H54 (cell line): ENCODE measurements at regions not wholly inside any gene's neighbourhood (a gene's known extent, or its start where the extent isn't known, plus 50 kb on each side); places are given as distances from the start of the nearest gene placed in this dataset.
"Not testable (repeated sequence)": the region's sequence is repeated elsewhere in the genome, so short reads cannot be mapped to it uniquely, and the experiment has no call there.

Experiments
- DNase-seq: peaks from one replicate; pipeline ENCODE4 v3.0.0; 2011; ENCODE audit warnings: low spot score, mixed read lengths; ENCODE audit not compliant: insufficient read length
- FAIRE-seq: peaks from 3 replicates; lab custom pipeline; 2011; peaks lifted over from hg19 to GRCh38; lab: Jason Lieb, UNC
- POLR2A ChIP-seq: IDR thresholded peaks from 2 replicates; pipeline ENCODE4 v1.6.1; 2011; ENCODE audit warnings: low read depth, mild to moderate bottlenecking, low read length

DNA sequence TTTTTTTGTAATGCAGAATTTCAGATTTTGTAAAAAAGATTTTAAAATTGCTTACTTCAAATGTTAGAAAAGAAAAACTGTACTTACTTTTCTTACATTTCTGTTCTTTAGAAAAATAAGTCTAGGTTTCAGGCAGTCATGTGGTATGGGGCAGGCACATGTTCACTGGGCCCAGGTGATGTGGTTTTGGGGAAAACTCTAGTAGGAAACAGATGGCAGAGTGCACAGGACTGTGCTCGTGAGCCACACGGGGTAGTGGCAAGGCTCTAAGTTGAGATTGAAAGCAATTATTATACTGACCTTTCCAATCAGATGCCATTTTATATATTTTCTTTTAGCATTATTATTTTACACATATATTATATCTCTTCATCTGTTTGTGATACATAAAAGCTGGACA lies 1036.9 kb upstream of the TMEFF2 start:
- FAIRE-seq = no peak
- TF ChIP-seq POLR2A = no peak
- DNase-seq = no peak

- TF ChIP-seq POLR2A = no peak
- DNase-seq (no peak), FAIRE-seq (no peak)
Observed at GRCh38 chr2:193228276-193228675, 1033.5 kb upstream of the TMEFF2 start.

DNA sequence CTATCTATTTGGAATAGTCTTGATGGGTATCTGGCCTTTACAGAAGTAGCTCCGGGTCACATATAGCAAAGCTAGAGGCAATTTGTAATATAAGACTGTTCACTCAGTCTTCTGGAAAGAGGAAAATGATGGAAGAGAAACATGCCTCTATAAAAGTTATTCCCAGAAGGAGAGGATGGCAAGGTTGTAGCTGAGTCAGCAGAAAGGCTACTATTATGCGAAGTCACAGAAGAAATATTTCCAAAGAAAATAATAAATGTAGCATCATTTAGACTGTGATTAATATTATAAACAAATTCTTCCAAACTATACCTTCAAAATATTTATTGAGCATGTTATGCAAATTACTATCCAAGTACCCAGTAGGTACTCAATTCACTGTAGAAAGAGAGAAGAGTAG lies 1027.7 kb upstream of the TMEFF2 start:
- FAIRE-seq (no peak), DNase-seq (no peak)
- no peak for TF ChIP-seq POLR2A

DNA sequence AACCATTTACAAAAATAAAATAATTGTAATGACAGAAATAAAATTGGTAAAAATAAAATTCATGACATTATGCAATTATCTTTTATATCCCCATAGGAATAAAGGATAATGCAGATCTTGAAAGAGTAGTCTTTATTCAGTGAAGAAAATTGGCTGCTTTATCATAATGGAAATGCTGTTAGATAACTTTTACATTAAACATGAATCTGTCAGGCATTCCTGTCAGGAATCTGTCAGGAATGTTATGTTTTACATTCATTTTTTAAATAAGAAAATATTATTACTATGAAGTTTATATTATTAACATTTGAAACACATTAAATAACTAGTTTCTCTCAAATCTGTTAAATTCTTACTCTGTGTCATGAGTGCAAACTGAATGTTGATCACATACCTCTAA lies 1024.7 kb upstream of the TMEFF2 start:
- TF ChIP-seq POLR2A = no peak
- DNase-seq (no peak), FAIRE-seq (no peak)

DNA sequence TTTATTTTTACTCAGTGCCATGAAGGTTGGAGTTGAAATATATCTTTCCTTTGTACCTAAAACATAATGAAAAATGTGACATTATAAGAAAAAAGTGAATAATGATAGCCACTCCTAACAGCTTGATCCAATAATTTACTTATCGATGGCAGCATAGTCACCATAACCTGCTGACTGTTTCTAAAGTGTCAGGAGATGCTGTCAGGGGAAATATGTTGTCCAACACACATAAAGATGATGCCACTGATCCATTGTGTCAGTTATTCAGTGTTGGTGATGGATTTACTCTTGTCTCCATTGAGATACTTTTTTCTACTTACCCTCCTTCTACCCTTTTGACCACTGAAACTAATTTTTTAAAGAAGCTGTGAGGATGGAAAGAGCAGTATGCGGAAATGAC lies 1006.9 kb upstream of the TMEFF2 start:
- no peak for TF ChIP-seq POLR2A
- FAIRE-seq = no peak
- DNase-seq = no peak

GRCh38 chr2:193199322-193199721 lies 1004.6 kb upstream of the TMEFF2 start:
- FAIRE-seq (no peak), DNase-seq (no peak)
- no peak for TF ChIP-seq POLR2A

- FAIRE-seq (no peak), DNase-seq (no peak)
- TF ChIP-seq POLR2A = no peak
Observed at GRCh38 chr2:193187816-193188215, 993.1 kb upstream of the TMEFF2 start.

GRCh38 chr2:193170981-193171380 lies 976.2 kb upstream of the TMEFF2 start:
- DNase-seq, FAIRE-seq: not testable (repeated sequence)

DNA sequence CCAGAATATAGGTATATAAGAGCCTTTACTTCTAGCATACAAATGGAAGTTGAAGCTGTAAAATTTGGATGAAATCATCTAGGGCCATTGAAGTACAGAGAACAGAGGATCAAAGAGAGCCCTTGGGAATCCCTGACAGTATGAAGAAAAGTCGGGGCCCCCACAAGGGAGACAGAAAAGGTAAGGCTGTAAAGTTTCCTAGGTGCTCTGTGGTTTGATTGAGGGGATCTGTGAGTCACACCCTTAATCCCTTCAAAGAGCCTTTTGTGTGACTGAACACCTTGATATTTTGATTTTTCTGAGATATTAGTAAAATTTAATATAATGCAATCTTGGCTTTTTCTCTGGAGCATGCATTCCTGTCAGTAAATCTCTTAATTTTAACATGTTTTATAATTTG lies 961.7 kb upstream of the TMEFF2 start:
- FAIRE-seq (no peak), DNase-seq (no peak)
- no peak for TF ChIP-seq POLR2A

DNA sequence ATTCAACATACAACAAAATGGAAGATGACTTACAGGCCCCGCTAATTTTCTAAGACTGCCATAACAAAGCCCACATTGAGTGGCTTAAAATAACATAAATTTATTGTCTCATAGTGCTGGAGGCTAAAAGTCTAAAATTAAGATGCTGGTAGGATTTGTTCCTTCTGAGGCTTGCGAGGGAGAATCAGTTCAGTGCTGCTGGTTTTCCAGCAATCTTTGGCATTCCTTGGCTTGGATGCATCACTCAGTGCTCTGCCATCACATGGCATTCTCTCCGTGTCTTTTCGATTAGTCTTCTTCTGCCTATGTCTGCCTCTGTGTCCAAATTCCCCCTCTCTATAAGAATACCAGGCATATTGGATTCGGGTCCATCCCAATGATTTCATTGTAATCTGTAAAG lies 959.3 kb upstream of the TMEFF2 start:
- FAIRE-seq (no peak), DNase-seq (no peak)
- TF ChIP-seq POLR2A = no peak

DNA sequence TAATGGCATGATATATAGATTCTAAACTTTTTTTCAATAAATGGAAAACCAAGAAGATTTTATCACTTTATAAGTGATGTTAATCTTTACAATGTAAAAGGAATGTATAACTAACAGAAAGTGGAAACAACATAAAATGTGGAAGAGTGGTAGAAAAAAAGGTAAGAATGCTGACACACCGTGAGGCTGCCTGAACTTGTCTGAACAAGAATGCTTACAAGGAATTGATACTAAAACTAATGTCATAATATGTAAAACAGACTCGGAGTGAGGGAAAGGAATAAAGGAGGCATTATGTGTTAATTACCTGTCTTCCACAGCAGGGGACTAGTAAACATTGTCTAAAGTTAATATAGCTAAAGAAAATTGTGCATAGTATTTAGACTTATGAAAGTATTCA lies 958.8 kb upstream of the TMEFF2 start:
- DNase-seq = no peak
- TF ChIP-seq POLR2A = no peak
- no peak for FAIRE-seq

DNA sequence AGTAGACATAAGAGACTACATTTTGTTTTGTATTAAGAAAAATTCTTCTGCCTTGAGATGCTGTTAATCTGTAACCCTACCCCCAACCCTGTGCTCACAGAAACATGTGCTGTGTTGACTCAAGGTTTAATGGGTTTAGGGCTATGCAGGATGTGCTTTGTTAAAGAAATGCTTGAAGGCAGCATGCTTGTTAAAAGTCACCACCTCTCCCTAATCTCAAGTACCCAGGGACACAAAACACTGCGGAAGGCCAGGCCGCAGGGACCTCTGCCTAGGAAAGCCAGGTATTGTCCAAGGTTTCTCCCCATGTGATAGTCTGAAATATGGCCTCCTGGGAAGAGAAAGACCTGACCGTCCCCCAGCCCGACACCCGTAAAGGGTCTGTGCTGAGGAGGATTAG lies 947.7 kb upstream of the TMEFF2 start:
- not testable (repeated sequence) for DNase-seq, FAIRE-seq

GRCh38 chr2:193141998-193142397 lies 947.3 kb upstream of the TMEFF2 start:
- TF ChIP-seq POLR2A = no peak
- FAIRE-seq (no peak), DNase-seq (no peak)

DNA sequence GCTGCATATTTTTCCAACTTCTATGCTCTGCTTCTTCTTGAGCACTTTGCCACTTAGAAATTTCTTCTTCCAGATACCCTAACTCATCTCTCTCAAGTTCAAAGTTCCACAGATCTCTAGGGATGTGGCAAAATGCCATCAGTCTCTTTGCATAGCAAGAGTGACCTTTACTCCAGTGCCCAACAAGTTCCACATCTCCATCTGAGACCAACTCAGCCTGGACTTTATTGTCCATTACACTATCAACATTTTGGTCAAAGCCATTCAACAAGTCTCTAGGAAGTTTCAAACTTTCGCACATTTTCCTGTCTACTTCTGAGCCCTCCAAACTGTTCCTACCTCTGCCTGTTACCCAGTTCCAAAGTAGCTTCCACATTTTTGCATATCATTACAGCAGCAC lies 946.2 kb upstream of the TMEFF2 start:
- FAIRE-seq, DNase-seq: not testable (repeated sequence)

DNA sequence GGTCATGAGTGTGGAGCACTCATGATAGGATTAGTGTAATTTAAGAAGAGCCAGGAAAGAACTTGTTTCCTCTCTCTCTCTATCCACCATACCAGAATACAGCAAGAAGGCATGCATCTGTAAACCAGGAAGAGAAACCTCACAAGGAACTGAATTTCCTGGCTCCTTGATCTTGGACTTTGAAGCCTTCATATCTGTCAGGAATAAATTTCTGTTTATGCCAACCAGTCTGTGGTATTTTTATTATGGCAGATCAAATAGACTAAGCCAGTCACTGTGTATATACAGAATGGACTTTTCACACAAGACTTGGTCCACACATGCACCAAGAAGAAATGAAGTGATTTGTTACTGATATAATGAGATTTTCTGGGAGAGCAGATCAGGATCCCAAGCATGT lies 930.1 kb upstream of the TMEFF2 start:
- DNase-seq = no peak
- no peak for FAIRE-seq
- TF ChIP-seq POLR2A = no peak

GRCh38 chr2:193114827-193115226 lies 920.1 kb upstream of the TMEFF2 start:
- FAIRE-seq = no peak

More at GRCh38 chr2:193114827-193115226, 920.1 kb upstream of the TMEFF2 start:
- DNase-seq = no peak
- TF ChIP-seq POLR2A = no peak
